Lower leg skin (tissue), 3 donors: ENCODE measurements at regions not wholly inside any gene's neighbourhood (a gene's known extent, or its start where the extent isn't known, plus 50 kb on each side); places are given as distances from the start of the nearest gene placed in this dataset.

Source experiments
- POLR2A ChIP-seq, 2 donors: fragments of 450-650 bp; IDR thresholded peaks; one replicate each; pipeline ENCODE4 v1.6.1; 2016 to 2017; ENCODE audit warnings: antibody characterized with exemption in 2 of 2, mild to moderate bottlenecking in 1 of 2, moderate library complexity in 1 of 2
- TF ChIP-seq, protein P1 (sequence below), 3 donors: fragments of 450-650 bp; IDR thresholded peaks; one replicate each; pipeline ENCODE4 v1.5.1; 2016; ENCODE audit warnings: antibody characterized with exemption in 3 of 3, mild to moderate bottlenecking in 3 of 3, moderate library complexity in 2 of 3

DNA sequence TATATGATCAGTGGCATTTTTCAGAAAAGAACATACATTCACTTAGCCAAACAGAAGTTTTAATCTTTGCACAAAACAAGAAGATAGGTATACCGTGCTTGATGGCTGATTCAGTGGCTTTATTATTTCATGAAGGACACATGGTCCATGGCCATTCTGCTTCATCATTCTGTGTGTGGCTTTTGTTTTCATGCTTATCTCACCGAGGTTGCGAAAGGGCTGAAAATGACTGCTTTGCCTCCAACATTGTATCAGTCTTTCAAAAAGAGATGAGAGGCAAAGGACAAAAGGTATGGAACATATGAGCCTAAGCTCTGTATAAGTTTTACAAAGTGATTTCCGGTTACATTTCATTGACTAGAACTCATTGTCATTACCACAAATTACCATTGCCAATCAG lies 541.1 kb downstream of the RAB28 start:
- no peak for TF ChIP-seq POLR2A (IDR thresholded peaks at IDR 0.05)
- TF ChIP-seq, protein P1, sequence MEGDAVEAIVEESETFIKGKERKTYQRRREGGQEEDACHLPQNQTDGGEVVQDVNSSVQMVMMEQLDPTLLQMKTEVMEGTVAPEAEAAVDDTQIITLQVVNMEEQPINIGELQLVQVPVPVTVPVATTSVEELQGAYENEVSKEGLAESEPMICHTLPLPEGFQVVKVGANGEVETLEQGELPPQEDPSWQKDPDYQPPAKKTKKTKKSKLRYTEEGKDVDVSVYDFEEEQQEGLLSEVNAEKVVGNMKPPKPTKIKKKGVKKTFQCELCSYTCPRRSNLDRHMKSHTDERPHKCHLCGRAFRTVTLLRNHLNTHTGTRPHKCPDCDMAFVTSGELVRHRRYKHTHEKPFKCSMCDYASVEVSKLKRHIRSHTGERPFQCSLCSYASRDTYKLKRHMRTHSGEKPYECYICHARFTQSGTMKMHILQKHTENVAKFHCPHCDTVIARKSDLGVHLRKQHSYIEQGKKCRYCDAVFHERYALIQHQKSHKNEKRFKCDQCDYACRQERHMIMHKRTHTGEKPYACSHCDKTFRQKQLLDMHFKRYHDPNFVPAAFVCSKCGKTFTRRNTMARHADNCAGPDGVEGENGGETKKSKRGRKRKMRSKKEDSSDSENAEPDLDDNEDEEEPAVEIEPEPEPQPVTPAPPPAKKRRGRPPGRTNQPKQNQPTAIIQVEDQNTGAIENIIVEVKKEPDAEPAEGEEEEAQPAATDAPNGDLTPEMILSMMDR (IDR thresholded peaks at IDR 0.05) = no peak
